ENCODE measurements at regions not wholly inside any gene's neighbourhood (a gene's known extent, or its start where the extent isn't known, plus 50 kb on each side); places are given as distances from the start of the nearest gene placed in this dataset.

DNA sequence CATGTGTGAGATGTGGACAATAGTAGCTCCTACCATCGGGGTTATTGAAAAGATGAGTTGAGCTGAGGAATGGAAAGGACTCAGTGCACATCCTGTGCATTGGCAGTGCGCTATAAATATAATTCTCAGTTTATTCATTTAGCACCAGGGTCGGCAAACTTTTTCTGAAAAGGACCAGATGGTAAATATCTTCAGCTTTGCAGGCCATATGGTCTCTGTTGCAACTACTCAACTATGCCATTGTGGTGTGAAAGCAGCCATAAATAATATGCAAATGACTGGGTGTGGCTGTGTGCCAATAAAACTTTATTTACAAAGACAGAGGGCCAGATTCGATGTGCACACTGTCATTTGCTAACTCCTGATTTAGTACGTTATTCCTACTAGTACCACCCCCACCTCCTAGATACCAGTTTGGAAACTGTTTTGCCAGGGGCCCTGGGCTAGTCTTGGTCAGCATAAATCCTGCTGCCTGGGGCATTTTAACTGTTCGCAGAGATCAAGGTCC is 422.9 kb upstream of the MKI67 start:
- no peak for TF ChIP-seq CTCF (conservative IDR thresholded peaks at IDR 0.05; ENCODE audit: low read depth, low read length)
- TF ChIP-seq EZH2 (IDR thresholded peaks at IDR 0.05; ENCODE audit: low read length, unreplicated experiment) = no peak

Data from PC-3 (cell line).